ENCODE measurements at regions not wholly inside any gene's neighbourhood (a gene's known extent, or its start where the extent isn't known, plus 50 kb on each side); places are given as distances from the start of the nearest gene placed in this dataset.

GRCh38 chr1:37403166-37403565 is 71.2 kb upstream of the ZC3H12A start:
- TF ChIP-seq, protein P1, sequence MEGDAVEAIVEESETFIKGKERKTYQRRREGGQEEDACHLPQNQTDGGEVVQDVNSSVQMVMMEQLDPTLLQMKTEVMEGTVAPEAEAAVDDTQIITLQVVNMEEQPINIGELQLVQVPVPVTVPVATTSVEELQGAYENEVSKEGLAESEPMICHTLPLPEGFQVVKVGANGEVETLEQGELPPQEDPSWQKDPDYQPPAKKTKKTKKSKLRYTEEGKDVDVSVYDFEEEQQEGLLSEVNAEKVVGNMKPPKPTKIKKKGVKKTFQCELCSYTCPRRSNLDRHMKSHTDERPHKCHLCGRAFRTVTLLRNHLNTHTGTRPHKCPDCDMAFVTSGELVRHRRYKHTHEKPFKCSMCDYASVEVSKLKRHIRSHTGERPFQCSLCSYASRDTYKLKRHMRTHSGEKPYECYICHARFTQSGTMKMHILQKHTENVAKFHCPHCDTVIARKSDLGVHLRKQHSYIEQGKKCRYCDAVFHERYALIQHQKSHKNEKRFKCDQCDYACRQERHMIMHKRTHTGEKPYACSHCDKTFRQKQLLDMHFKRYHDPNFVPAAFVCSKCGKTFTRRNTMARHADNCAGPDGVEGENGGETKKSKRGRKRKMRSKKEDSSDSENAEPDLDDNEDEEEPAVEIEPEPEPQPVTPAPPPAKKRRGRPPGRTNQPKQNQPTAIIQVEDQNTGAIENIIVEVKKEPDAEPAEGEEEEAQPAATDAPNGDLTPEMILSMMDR (IDR thresholded peaks at IDR 0.05): no peak
- no peak for TF ChIP-seq POLR2A (IDR thresholded peaks at IDR 0.05)
